H9 (cell line): ENCODE measurements at regions not wholly inside any gene's neighbourhood (a gene's known extent, or its start where the extent isn't known, plus 50 kb on each side); places are given as distances from the start of the nearest gene placed in this dataset.

Experiments used
- DNase-seq: peaks from one replicate; pipeline ENCODE4 v3.0.0-alpha.2; 2017
- H2AFZ ChIP-seq: one replicate; pipeline ENCODE4 v1.6.1; 2013; ENCODE audit warnings: mild to moderate bottlenecking, low read length, control low read depth, moderate library complexity
- H2AK5ac ChIP-seq: 2 replicates; pipeline ENCODE4 v1.6.1; 2013; ENCODE audit warnings: low read length, control low read depth, mixed read lengths; ENCODE audit not compliant: insufficient read length
- H2BK120ac ChIP-seq: one replicate; pipeline ENCODE4 v1.6.1; 2013; ENCODE audit warnings: low read depth, mild to moderate bottlenecking, low read length, control low read depth, inconsistent platforms; ENCODE audit not compliant: poor library complexity, severe bottlenecking
- H2BK12ac ChIP-seq: 2 replicates; pipeline ENCODE4 v1.6.1; 2013; ENCODE audit warnings: low read length, control low read depth, mixed read lengths, low read depth; ENCODE audit not compliant: insufficient read length
- H2BK15ac ChIP-seq: 2 replicates; pipeline ENCODE4 v1.6.1; 2013; ENCODE audit warnings: low read depth, low read length, control low read depth
- H2BK20ac ChIP-seq: one replicate; pipeline ENCODE4 v1.6.1; 2013; ENCODE audit warnings: low read depth, mild to moderate bottlenecking, low read length, control low read depth, inconsistent platforms; ENCODE audit not compliant: poor library complexity, severe bottlenecking
- H2BK5ac ChIP-seq: 2 replicates; pipeline ENCODE4 v1.6.1; 2013; ENCODE audit warnings: low read length, control low read depth, mixed read lengths; ENCODE audit not compliant: insufficient read length
- H3K14ac ChIP-seq: 2 replicates; pipeline ENCODE4 v1.6.1; 2013; ENCODE audit warnings: low read length, control low read depth; ENCODE audit not compliant: insufficient read depth
- H3K18ac ChIP-seq: 2 replicates; pipeline ENCODE4 v1.6.1; 2013; ENCODE audit warnings: low read depth, mild to moderate bottlenecking, mixed read lengths, low read length, control low read depth; ENCODE audit not compliant: insufficient read length
- H3K23ac ChIP-seq: 2 replicates; pipeline ENCODE4 v1.6.1; 2013; ENCODE audit warnings: low read length, control low read depth, mixed read lengths, low read depth; ENCODE audit not compliant: insufficient read length
- H3K23me2 ChIP-seq: 2 replicates; pipeline ENCODE4 v1.6.1; 2013; ENCODE audit warnings: low read depth, mild to moderate bottlenecking, mixed read lengths, low read length, control low read depth; ENCODE audit not compliant: insufficient read length, poor library complexity, severe bottlenecking
- H3K27ac ChIP-seq: 2 replicates; pipeline ENCODE4 v1.5.1; 2013; ENCODE audit warnings: low read length, control low read depth, mixed read lengths, low read depth; ENCODE audit not compliant: insufficient read length
- H3K27me3 ChIP-seq: 2 replicates; pipeline ENCODE4 v1.6.1; 2013; ENCODE audit warnings: low read length, control low read depth, inconsistent platforms; ENCODE audit not compliant: insufficient read depth
- H3K4ac ChIP-seq: 2 replicates; pipeline ENCODE4 v1.6.1; 2013; ENCODE audit warnings: low read depth, mild to moderate bottlenecking, control low read depth, inconsistent platforms, low read length, moderate library complexity
- H3K4me1 ChIP-seq: 2 replicates; pipeline ENCODE4 v1.6.1; 2013; ENCODE audit warnings: low read length, control low read depth, inconsistent platforms; ENCODE audit not compliant: insufficient read depth
- H3K4me2 ChIP-seq: 2 replicates; pipeline ENCODE4 v1.6.1; 2013; ENCODE audit warnings: low read length, control low read depth, mixed read lengths; ENCODE audit not compliant: insufficient read length, insufficient read depth
- H3K56ac ChIP-seq: 2 replicates; pipeline ENCODE4 v1.6.1; 2013; ENCODE audit warnings: low read depth, mild to moderate bottlenecking, mixed read lengths, low read length, control low read depth; ENCODE audit not compliant: insufficient read length
- H3K79me1 ChIP-seq: 2 replicates; pipeline ENCODE4 v1.6.1; 2013; ENCODE audit warnings: low read depth, mild to moderate bottlenecking, moderate library complexity, low read length, control low read depth, inconsistent platforms; ENCODE audit not compliant: insufficient read depth, poor library complexity, severe bottlenecking
- H3K79me2 ChIP-seq: 2 replicates; pipeline ENCODE4 v1.6.1; 2013; ENCODE audit warnings: low read length, control low read depth, inconsistent platforms; ENCODE audit not compliant: insufficient read depth
- H3K9ac ChIP-seq: 2 replicates; pipeline ENCODE4 v1.6.1; 2013; ENCODE audit warnings: low read length, control low read depth, mixed read lengths; ENCODE audit not compliant: insufficient read length; ENCODE audit errors: extremely low read depth
- H3K9me3 ChIP-seq: one replicate; pipeline ENCODE4 v1.6.1; 2013; ENCODE audit warnings: low read depth, low read length, inconsistent platforms; ENCODE audit not compliant: control insufficient read depth
- H3T11ph ChIP-seq: one replicate; pipeline ENCODE4 v1.6.1; 2013; ENCODE audit warnings: mild to moderate bottlenecking, low read length, control low read depth, inconsistent platforms
- H4K20me1 ChIP-seq: one replicate; pipeline ENCODE4 v1.6.1; 2013; ENCODE audit not compliant: control insufficient read depth, insufficient read length, insufficient read depth
- H4K5ac ChIP-seq: 2 replicates; pipeline ENCODE4 v1.6.1; 2013; ENCODE audit warnings: low read depth, mild to moderate bottlenecking, mixed read lengths, low read length, control low read depth; ENCODE audit not compliant: insufficient read length
- H4K8ac ChIP-seq: replicated peaks from 2 replicates; pipeline ENCODE4 v1.6.1; 2013; ENCODE audit warnings: low read length, control low read depth, mixed read lengths, low read depth; ENCODE audit not compliant: insufficient read length
- H4K91ac ChIP-seq: 2 replicates; pipeline ENCODE4 v1.6.1; 2013; ENCODE audit warnings: low read depth, mild to moderate bottlenecking, moderate library complexity, mixed read lengths, low read length, control low read depth; ENCODE audit not compliant: insufficient read length
- H3K27ac Mint-ChIP-seq, 3 experiments: 2 replicates in 2 of 3; 3 replicates in 1 of 3; pipeline ENCODE4 v1.8.0; 2020 to 2021; ENCODE audit warnings: mixed read lengths in 3 of 3, mild to moderate bottlenecking in 1 of 3, moderate library complexity in 1 of 3
- H3K27me3 Mint-ChIP-seq: 2 replicates; pipeline ENCODE4 v1.8.0; 2021; ENCODE audit warnings: low read depth, mild to moderate bottlenecking, moderate library complexity, mixed read lengths
- H3K36me3 Mint-ChIP-seq, 3 experiments: 2 replicates in 2 of 3; 3 replicates in 1 of 3; pipeline ENCODE4 v1.8.0; 2020 to 2021; ENCODE audit warnings: low read depth in 3 of 3, mixed read lengths in 3 of 3; ENCODE audit not compliant: insufficient read depth in 1 of 3
- H3K4me1 Mint-ChIP-seq, 2 experiments: 2 replicates each; pipeline ENCODE4 v1.8.0; 2020; ENCODE audit warnings: mixed read lengths in 2 of 2
- H3K4me3 Mint-ChIP-seq, 2 experiments: 2 replicates in 1 of 2; 3 replicates in 1 of 2; pipeline ENCODE4 v1.8.0; 2020 to 2021; ENCODE audit warnings: mild to moderate bottlenecking in 2 of 2, mixed read lengths in 2 of 2, moderate library complexity in 1 of 2
- H3K9me3 Mint-ChIP-seq, 2 experiments: 2 replicates in 1 of 2; 3 replicates in 1 of 2; pipeline ENCODE4 v1.8.0; 2020; ENCODE audit warnings: mild to moderate bottlenecking in 2 of 2, mixed read lengths in 2 of 2, moderate library complexity in 1 of 2
- CTCF ChIP-seq: fragments of 200-600 bp; sonication (generic); conservative IDR thresholded peaks from 3 replicates; pipeline ENCODE4 v1.8.0; 2021; ENCODE audit warnings: antibody characterized with exemption, mild to moderate bottlenecking
- WGBS: extraction: QIAGEN DNeasy Blood & Tissue Kit; methylation state at CpG from one replicate; pipeline ENCODE4 v1.1.7; 2013; ENCODE audit warnings: missing lambda C conversion rate, low lambda C conversion rate, mixed read lengths; ENCODE audit not compliant: insufficient read length; ENCODE audit errors: extremely low coverage; 5-methylcytosine and 5-hydroxymethylcytosine counted together

- no peaks in the 10 kb centered on the region for H3K79me2 ChIP-seq
- Mint-ChIP-seq H3K9me3 (no peaks in the 10 kb centered on the region; a peak in 1 of 5 replicates), H3K4me1 (peaks cover 69% of the 10 kb centered on the region in 2 experiments), H3K27me3 (peaks cover 37% of the 10 kb centered on the region), H3K4me3 (0 out of 5 replicates have a peak overlapping the region, but pooled peaks of 1 of the 2 experiments have one; percentile 43), H3K36me3 (peaks cover 0 to 4% (median 2%) of the 10 kb centered on the region in 3 experiments; a peak in 2 of 7 replicates), H3K27ac (peak overlapping the region; percentile 85 to 94 (median 92); a peak in 6 of 7 replicates)
- no peak overlapping the region for H2BK120ac ChIP-seq
- no peak overlapping the region for H2BK12ac ChIP-seq
- no peak overlapping the region for H4K5ac ChIP-seq
- H2BK15ac ChIP-seq = no peak overlapping the region
- H3K27me3 ChIP-seq = peaks cover 3% of the 10 kb centered on the region; the same call in 1 of the 2 replicates
- no peak overlapping the region for H4K91ac ChIP-seq
- no peaks in the 10 kb centered on the region for H3K79me1 ChIP-seq
- H3K9me3 ChIP-seq = no peaks in the 10 kb centered on the region
- no peak overlapping the region for H3K27ac ChIP-seq
- no peak overlapping the region for H3T11ph ChIP-seq
- no peak overlapping the region for H2AFZ ChIP-seq
- no peak overlapping the region for H3K23ac ChIP-seq
- H3K4me2 ChIP-seq = no peak overlapping the region
- H3K56ac ChIP-seq = no peak overlapping the region
- H3K14ac ChIP-seq = no peak overlapping the region
- WGBS = no CpG with 5 or more reads among the region's 2 CpGs
- no peak overlapping the region for H2AK5ac ChIP-seq
- no peak overlapping the region for H2BK20ac ChIP-seq
- TF ChIP-seq CTCF = no peak
- H3K23me2 ChIP-seq = no peaks in the 10 kb centered on the region
- no peak for DNase-seq
- no peak overlapping the region for H3K9ac ChIP-seq
- no peaks in the 10 kb centered on the region for H4K20me1 ChIP-seq
- no peak overlapping the region for H2BK5ac ChIP-seq
- peaks cover 20% of the 10 kb centered on the region for H3K4me1 ChIP-seq
- no peak overlapping the region for H3K18ac ChIP-seq
- H3K4ac ChIP-seq = no peak overlapping the region
- no peak overlapping the region for H4K8ac ChIP-seq
These were observed 92.9 kb upstream of the UBL3 start for GRCh38 chr13:29943273-29943672.
